OCI-LY3 (cell line): ENCODE measurements at regions not wholly inside any gene's neighbourhood (a gene's known extent, or its start where the extent isn't known, plus 50 kb on each side); places are given as distances from the start of the nearest gene placed in this dataset.

Experiments used
- H2AFZ ChIP-seq: fragments of 200-600, 300-600 bp; shearing (Covaris generic); 2 replicates; pipeline ENCODE4 v1.6.0; 2014; ENCODE audit warnings: antibody characterized with exemption, low read depth, low read length
- H3K27ac ChIP-seq: fragments of 200-600, 300-600 bp; sonication (generic); 2 replicates; pipeline ENCODE4 v1.5.1; 2014; ENCODE audit warnings: mild to moderate bottlenecking, low read length, moderate library complexity, mixed read lengths
- H3K27me3 ChIP-seq: fragments of 200-600, 300-600 bp; sonication (generic); 2 replicates; pipeline ENCODE4 v1.6.1; 2014; ENCODE audit warnings: low read depth, low read length, mixed read lengths
- H3K36me3 ChIP-seq: fragments of 200-600, 300-600 bp; sonication (generic); replicated peaks from 2 replicates; pipeline ENCODE3; 2014; ENCODE audit warnings: low read depth, low read length, mixed read lengths
- H3K4me1 ChIP-seq: fragments of 300-600, 200-600 bp; sonication (generic); 2 replicates; pipeline ENCODE4 v1.6.1; 2014; ENCODE audit warnings: low read length, mixed read lengths
- H3K4me2 ChIP-seq: fragments of 200-600, 300-600 bp; sonication (generic); 2 replicates; pipeline ENCODE4 v1.6.1; 2014; ENCODE audit warnings: low read length, mixed read lengths
- H3K4me3 ChIP-seq: fragments of 300-600, 200-600 bp; sonication (generic); 2 replicates; pipeline ENCODE4 v1.5.1; 2014; ENCODE audit warnings: antibody characterized with exemption, mild to moderate bottlenecking, low read length, moderate library complexity
- H3K79me2 ChIP-seq: fragments of 300-600, 200-600 bp; shearing (Covaris generic); 2 replicates; pipeline ENCODE4 v1.6.1; 2014; ENCODE audit warnings: mild to moderate bottlenecking, low read length, mixed read lengths
- H3K9ac ChIP-seq: fragments of 300-600, 200-600 bp; shearing (Covaris generic); 2 replicates; pipeline ENCODE4 v1.6.0; 2014; ENCODE audit warnings: mild to moderate bottlenecking, low read length, moderate library complexity
- H3K9me3 ChIP-seq: fragments of 200-600, 300-600 bp; shearing (Covaris generic); 2 replicates; pipeline ENCODE4 v1.6.1; 2014; ENCODE audit warnings: low read length, mixed read lengths; ENCODE audit not compliant: insufficient read depth
- H4K20me1 ChIP-seq: fragments of 200-600, 300-600 bp; sonication (generic); 2 replicates; pipeline ENCODE4 v1.6.1; 2016; ENCODE audit warnings: low read length, mixed read lengths; ENCODE audit not compliant: insufficient read depth
- EZH2phosphoT487 ChIP-seq: fragments of 200-600 bp; shearing (Covaris generic); IDR thresholded peaks from 2 replicates; pipeline ENCODE4 v1.6.1; 2018; ENCODE audit warnings: antibody characterized with exemption, mixed run types, low read depth
- TF ChIP-seq, protein P1 (sequence below): fragments of 200-600, 300-600 bp; sonication (generic); IDR thresholded peaks from 2 replicates; pipeline ENCODE4 v1.5.1; 2014; ENCODE audit warnings: antibody characterized with exemption, low read length, low read depth

- H3K79me2 ChIP-seq, result no peaks in the 10 kb centered on the region
- H3K9me3 ChIP-seq, result no peaks in the 10 kb centered on the region
- no peak overlapping the region for H2AFZ ChIP-seq
- H3K36me3 ChIP-seq, result no peaks in the 10 kb centered on the region
- H3K9ac ChIP-seq, result no peak overlapping the region
- no peak overlapping the region for H3K4me2 ChIP-seq
- H3K4me3 ChIP-seq, result no peak overlapping the region
- H3K27ac ChIP-seq, result no peak overlapping the region
- no peaks in the 10 kb centered on the region for H3K27me3 ChIP-seq
- H3K4me1 ChIP-seq, result peaks cover 6% of the 10 kb centered on the region; the same call in 1 of the 2 replicates
- no peaks in the 10 kb centered on the region for H4K20me1 ChIP-seq
- TF ChIP-seq, protein P1, sequence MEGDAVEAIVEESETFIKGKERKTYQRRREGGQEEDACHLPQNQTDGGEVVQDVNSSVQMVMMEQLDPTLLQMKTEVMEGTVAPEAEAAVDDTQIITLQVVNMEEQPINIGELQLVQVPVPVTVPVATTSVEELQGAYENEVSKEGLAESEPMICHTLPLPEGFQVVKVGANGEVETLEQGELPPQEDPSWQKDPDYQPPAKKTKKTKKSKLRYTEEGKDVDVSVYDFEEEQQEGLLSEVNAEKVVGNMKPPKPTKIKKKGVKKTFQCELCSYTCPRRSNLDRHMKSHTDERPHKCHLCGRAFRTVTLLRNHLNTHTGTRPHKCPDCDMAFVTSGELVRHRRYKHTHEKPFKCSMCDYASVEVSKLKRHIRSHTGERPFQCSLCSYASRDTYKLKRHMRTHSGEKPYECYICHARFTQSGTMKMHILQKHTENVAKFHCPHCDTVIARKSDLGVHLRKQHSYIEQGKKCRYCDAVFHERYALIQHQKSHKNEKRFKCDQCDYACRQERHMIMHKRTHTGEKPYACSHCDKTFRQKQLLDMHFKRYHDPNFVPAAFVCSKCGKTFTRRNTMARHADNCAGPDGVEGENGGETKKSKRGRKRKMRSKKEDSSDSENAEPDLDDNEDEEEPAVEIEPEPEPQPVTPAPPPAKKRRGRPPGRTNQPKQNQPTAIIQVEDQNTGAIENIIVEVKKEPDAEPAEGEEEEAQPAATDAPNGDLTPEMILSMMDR, result no peak
- no peak for TF ChIP-seq EZH2phosphoT487
Measured at GRCh38 chr5:24183981-24184380, 460.8 kb downstream of the CDH10 start.

DNA sequence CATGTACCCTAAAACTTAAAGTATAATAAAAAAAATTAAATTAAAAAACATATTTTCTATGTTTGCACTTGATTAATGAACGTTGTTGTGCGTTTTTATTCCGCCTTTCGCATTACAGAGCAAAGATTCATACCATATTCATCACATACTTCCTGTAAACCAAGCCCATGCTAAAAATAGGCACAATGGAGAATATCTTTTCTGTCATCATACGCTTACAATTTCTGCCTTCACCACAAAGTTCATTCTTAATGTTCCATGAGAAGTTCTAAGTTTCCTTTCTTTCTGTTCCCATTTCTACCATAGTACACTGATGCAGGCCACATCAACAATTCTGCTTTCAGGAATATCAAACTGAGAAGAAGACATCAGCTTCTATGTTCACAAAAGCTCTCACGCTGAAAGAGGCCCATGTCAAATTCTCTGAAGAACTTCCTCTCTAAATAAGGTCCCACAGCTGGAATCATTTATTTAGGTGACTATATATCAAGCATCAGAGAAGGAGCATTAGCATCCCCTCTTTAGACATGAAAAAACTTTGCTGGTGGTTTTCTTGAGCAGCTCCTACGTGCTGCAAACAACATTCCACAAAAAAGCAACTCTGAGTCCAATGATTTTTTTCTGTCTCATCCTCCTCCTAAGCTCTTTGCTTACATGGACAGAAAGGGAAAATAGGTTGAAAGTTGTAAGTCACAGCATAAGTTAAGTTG lies 456.4 kb downstream of the CDH10 start:
- no peak overlapping the region for H3K4me3 ChIP-seq
- H3K36me3 ChIP-seq, result no peaks in the 10 kb centered on the region
- H3K27me3 ChIP-seq, result no peaks in the 10 kb centered on the region
- H3K9me3 ChIP-seq, result no peaks in the 10 kb centered on the region
- H4K20me1 ChIP-seq, result no peaks in the 10 kb centered on the region
- 0 out of 2 replicates have a peak, but pooled peaks cover under 1% of the 10 kb centered on the region for H3K4me1 ChIP-seq
- no peak overlapping the region for H3K4me2 ChIP-seq
- no peaks in the 10 kb centered on the region for H3K79me2 ChIP-seq
- no peak overlapping the region for H3K9ac ChIP-seq
- no peak overlapping the region for H3K27ac ChIP-seq
- H2AFZ ChIP-seq, result no peak overlapping the region
- TF ChIP-seq, protein P1, result no peak
- TF ChIP-seq EZH2phosphoT487, result no peak

DNA sequence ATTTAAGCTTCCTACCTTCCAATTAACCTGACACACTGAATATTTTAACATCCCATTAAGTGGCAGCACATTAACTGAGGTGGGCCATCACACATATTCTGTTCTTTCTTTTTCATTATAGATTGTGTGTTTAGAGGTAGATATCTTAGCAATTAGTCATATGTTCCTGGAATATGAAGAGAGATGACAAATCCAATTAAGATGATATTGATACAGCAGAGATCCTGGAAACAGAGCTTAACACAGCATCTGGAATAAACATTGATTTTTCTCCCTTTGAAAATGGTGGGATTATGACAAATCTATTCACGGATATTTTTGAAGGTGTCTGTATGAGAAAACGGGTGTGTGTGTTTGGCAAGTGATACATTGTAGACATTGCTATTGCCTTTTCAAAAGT lies 448.0 kb downstream of the CDH10 start:
- no peak for TF ChIP-seq EZH2phosphoT487
- TF ChIP-seq, protein P1, result no peak
- no peaks in the 10 kb centered on the region for H3K36me3 ChIP-seq
- H3K27me3 ChIP-seq, result no peaks in the 10 kb centered on the region
- no peaks in the 10 kb centered on the region for H3K79me2 ChIP-seq
- H4K20me1 ChIP-seq, result no peaks in the 10 kb centered on the region
- H3K4me1 ChIP-seq, result no peaks in the 10 kb centered on the region
- no peak overlapping the region for H3K27ac ChIP-seq
- H3K9me3 ChIP-seq, result no peaks in the 10 kb centered on the region
- H3K4me2 ChIP-seq, result no peak overlapping the region
- H3K9ac ChIP-seq, result no peak overlapping the region
- H3K4me3 ChIP-seq, result no peak overlapping the region
- no peak overlapping the region for H2AFZ ChIP-seq

DNA sequence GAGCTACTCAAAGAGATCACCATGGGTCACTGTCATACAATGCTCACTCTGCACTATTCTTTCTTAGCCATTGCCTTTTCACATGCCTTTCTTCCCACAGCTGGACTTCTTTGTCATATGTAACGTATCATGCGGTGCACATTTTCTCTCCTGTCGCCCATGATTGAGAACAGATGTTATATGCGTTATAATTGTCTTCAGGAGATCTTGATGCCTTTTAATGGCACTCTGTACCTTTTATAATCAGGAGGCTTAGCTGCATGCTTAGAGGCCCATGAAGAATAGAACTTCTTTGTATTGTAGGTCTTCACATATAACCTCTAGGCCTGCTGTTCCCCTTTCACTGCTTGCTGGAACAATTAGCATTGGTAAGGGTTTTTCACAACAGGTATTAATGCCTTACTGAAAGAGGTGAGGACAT lies 436.1 kb downstream of the CDH10 start:
- Histone ChIP-seq H3K4me1 (peaks cover 5% of the 10 kb centered on the region; the same call in 1 of the 2 replicates), H3K27ac (no peak overlapping the region), H3K9ac (no peak overlapping the region), H2AFZ (no peak overlapping the region), H3K4me2 (no peak overlapping the region), H4K20me1 (no peaks in the 10 kb centered on the region), H3K27me3 (no peaks in the 10 kb centered on the region), H3K4me3 (no peak overlapping the region), H3K36me3 (no peaks in the 10 kb centered on the region), H3K9me3 (no peaks in the 10 kb centered on the region), H3K79me2 (no peaks in the 10 kb centered on the region)
- no peak for TF ChIP-seq EZH2phosphoT487
- TF ChIP-seq, protein P1, result no peak
